NCI-H2171 (cell line): ENCODE measurements at regions not wholly inside any gene's neighbourhood (a gene's known extent, or its start where the extent isn't known, plus 50 kb on each side); places are given as distances from the start of the nearest gene placed in this dataset.
"Not testable (repeated sequence)": the region's sequence is repeated elsewhere in the genome, so short reads cannot be mapped to it uniquely, and the experiment has no call there.

Experiments
- DNase-seq: peaks from one replicate; lab custom pipeline; 2025; lab: John Stamatoyannopoulos, UW

GRCh38 chr5:97544678-97545077, 361.6 kb upstream of the RIOK2 start:
- DNase-seq = no peak

- DNase-seq = no peak
These were observed 362.4 kb upstream of the RIOK2 start for GRCh38 chr5:97545446-97545845.

GRCh38 chr5:97545886-97546535, 363.0 kb upstream of the RIOK2 start:
- no peak for DNase-seq

GRCh38 chr5:97547430-97547829, 364.4 kb upstream of the RIOK2 start:
- DNase-seq = no peak

GRCh38 chr5:97547999-97548738, 365.1 kb upstream of the RIOK2 start:
- no peak for DNase-seq

- DNase-seq = no peak
These were observed 365.7 kb upstream of the RIOK2 start for GRCh38 chr5:97548739-97549080.

- no peak for DNase-seq
These were observed 366.4 kb upstream of the RIOK2 start for GRCh38 chr5:97549496-97549895.

- no peak for DNase-seq
These were observed 367.1 kb upstream of the RIOK2 start for GRCh38 chr5:97550164-97550563.

GRCh38 chr5:97550818-97551217, 367.8 kb upstream of the RIOK2 start:
- no peak for DNase-seq

GRCh38 chr5:97553604-97554452, 370.8 kb upstream of the RIOK2 start:
- no peak for DNase-seq

- no peak for DNase-seq
These were observed 372.1 kb upstream of the RIOK2 start for GRCh38 chr5:97554977-97555643.

- no peak for DNase-seq
These were observed 372.6 kb upstream of the RIOK2 start for GRCh38 chr5:97555644-97555981.

GRCh38 chr5:97559827-97560598, 377.0 kb upstream of the RIOK2 start:
- DNase-seq = no peak

- DNase-seq = no peak
These were observed 377.5 kb upstream of the RIOK2 start for GRCh38 chr5:97560599-97560993.

GRCh38 chr5:97563050-97563657, 380.1 kb upstream of the RIOK2 start:
- DNase-seq = no peak

- DNase-seq = no peak
These were observed 385.3 kb upstream of the RIOK2 start for GRCh38 chr5:97568382-97568781.

GRCh38 chr5:97570242-97570641, 387.2 kb upstream of the RIOK2 start:
- DNase-seq = no peak

GRCh38 chr5:97575322-97575721, 392.3 kb upstream of the RIOK2 start:
- no peak for DNase-seq

- no peak for DNase-seq
These were observed 393.9 kb upstream of the RIOK2 start for GRCh38 chr5:97576956-97577355.

- DNase-seq = not testable (repeated sequence)
These were observed 396.9 kb upstream of the RIOK2 start for GRCh38 chr5:97579977-97580376.

GRCh38 chr5:97580746-97581145, 397.7 kb upstream of the RIOK2 start:
- no peak for DNase-seq
